K562 (cell line): ENCODE measurements at regions not wholly inside any gene's neighbourhood (a gene's known extent, or its start where the extent isn't known, plus 50 kb on each side); places are given as distances from the start of the nearest gene placed in this dataset.

Source experiments
- BRCA1 ChIP-seq, 2 experiments: fragments of 450-650 bp in 1 of 2; sonication (generic) in 1 of 2; formaldehyde crosslinking in 1 of 2; IDR thresholded peaks; 2 replicates each; pipeline versions ENCODE4 v1.5.0 to v1.6.1; 2017 to 2020; ENCODE audit warnings: mild to moderate bottlenecking in 1 of 2, missing genetic modification reagents in 1 of 2
- BRF1 ChIP-seq: IDR thresholded peaks from 3 replicates; pipeline ENCODE4 v1.6.1; 2011; ENCODE audit warnings: borderline replicate concordance, mild to moderate bottlenecking; ENCODE audit not compliant: insufficient read length; ENCODE audit errors: extremely low read depth
- CEBPB ChIP-seq: fragments of 450-650 bp; IDR thresholded peaks from 2 replicates; pipeline ENCODE4 v1.6.1; 2016; ENCODE audit warnings: missing genetic modification characterization, missing compliant biosample characterization
- CREM ChIP-seq: IDR thresholded peaks from 2 replicates; pipeline ENCODE4 v1.6.1; 2014; ENCODE audit warnings: antibody characterized with exemption, low read depth
- DDX20 ChIP-seq: fragments of 450-650 bp; IDR thresholded peaks from 2 replicates; pipeline ENCODE4 v1.6.1; 2016; ENCODE audit warnings: missing genetic modification characterization, low read depth, mild to moderate bottlenecking, missing compliant biosample characterization, moderate library complexity
- EGR1 ChIP-seq: fragments of 450-650 bp; conservative IDR thresholded peaks from 2 replicates; pipeline ENCODE4 v1.6.1; 2017; ENCODE audit warnings: mild to moderate bottlenecking
- ELK3 ChIP-seq: fragments of 450-650 bp; formaldehyde crosslinking; IDR thresholded peaks from 2 replicates; pipeline ENCODE4 v1.4.0; 2020; ENCODE audit warnings: mild to moderate bottlenecking
- GATAD2A ChIP-seq: fragments of 450-650 bp; IDR thresholded peaks from 2 replicates; pipeline ENCODE4 v1.6.1; 2017
- JUND ChIP-seq, 2 experiments: IDR thresholded peaks; 2 replicates in 1 of 2; 3 replicates in 1 of 2; pipeline ENCODE4 v1.6.1; 2011; ENCODE audit warnings: borderline replicate concordance in 2 of 2, low read depth in 2 of 2, low read length in 2 of 2, improper control_type of control experiment in 1 of 2, missing biosample characterization in 1 of 2, missing genetic modification characterization in 1 of 2, missing genetic modification reagents in 1 of 2
- LARP7 ChIP-seq: fragments of 450-650 bp; IDR thresholded peaks from 2 replicates; pipeline ENCODE4 v1.6.1; 2016
- NCOA2 ChIP-seq, 2 experiments: fragments of 450-650 bp; IDR thresholded peaks; 2 replicates each; pipeline ENCODE4 v1.6.1; 2018; ENCODE audit warnings: mild to moderate bottlenecking in 2 of 2, moderate library complexity in 1 of 2; ENCODE audit not compliant: partially characterized antibody in 2 of 2
- PATZ1 ChIP-seq: fragments of 250-450 bp; sonication (Bioruptor Pico); IDR thresholded peaks from 2 replicates; pipeline ENCODE4 v1.5.0; 2020; ENCODE audit warnings: mild to moderate bottlenecking, borderline replicate concordance
- PML ChIP-seq: IDR thresholded peaks from 2 replicates; pipeline ENCODE4 v1.6.1; 2012; ENCODE audit warnings: low read length, inconsistent platforms
- RBFOX2 ChIP-seq: fragments of 200-400 bp; formaldehyde crosslinking; IDR thresholded peaks from 2 replicates; pipeline ENCODE4 v1.6.1; 2017; ENCODE audit warnings: low read depth, mild to moderate bottlenecking, low read length, moderate library complexity
- SRSF1 ChIP-seq: fragments of 200-400 bp; formaldehyde crosslinking; IDR thresholded peaks from 2 replicates; pipeline ENCODE4 v1.6.1; 2017; ENCODE audit warnings: mild to moderate bottlenecking, low read depth, low read length, moderate library complexity
- SRSF3 ChIP-seq: fragments of 200-400 bp; formaldehyde crosslinking; IDR thresholded peaks from 2 replicates; pipeline ENCODE4 v1.6.1; 2016; ENCODE audit warnings: mild to moderate bottlenecking, low read length, moderate library complexity; ENCODE audit not compliant: insufficient read depth
- TARDBP ChIP-seq: fragments of 450-650 bp; IDR thresholded peaks from 2 replicates; pipeline ENCODE4 v1.6.1; 2016
- TEAD4 ChIP-seq, 2 experiments: sonication (generic) in 1 of 2; formaldehyde crosslinking in 1 of 2; IDR thresholded peaks; 2 replicates each; pipeline versions ENCODE4 v1.6.1 to v1.8.0; 2012 to 2022; ENCODE audit warnings: borderline replicate concordance in 1 of 2, inconsistent platforms in 1 of 2, low read length in 1 of 2, mild to moderate bottlenecking in 1 of 2, missing genetic modification reagents in 1 of 2
- ZBTB43 ChIP-seq: sonication (generic); formaldehyde crosslinking; IDR thresholded peaks from 2 replicates; pipeline ENCODE4 v1.8.0; 2023; ENCODE audit warnings: mild to moderate bottlenecking, missing genetic modification reagents
- ZC3H8 ChIP-seq: fragments of 450-650 bp; IDR thresholded peaks from 2 replicates; pipeline ENCODE4 v1.6.1; 2017
- ZFP36 ChIP-seq: fragments of 150-350 bp; IDR thresholded peaks from 2 replicates; pipeline ENCODE4 v1.6.1; 2018; ENCODE audit warnings: low read length, low read depth; ENCODE audit not compliant: partially characterized antibody
- ZNF212 ChIP-seq: fragments of 450-650 bp; formaldehyde crosslinking; IDR thresholded peaks from 2 replicates; pipeline ENCODE4 v1.4.0; 2020; ENCODE audit warnings: mild to moderate bottlenecking
- ZNF239 ChIP-seq: fragments of 250-450 bp; sonication (Bioruptor Pico); IDR thresholded peaks from 2 replicates; pipeline ENCODE4 v1.4.0; 2020; ENCODE audit warnings: mild to moderate bottlenecking
- ZNF507 ChIP-seq: conservative IDR thresholded peaks from 2 replicates; pipeline ENCODE4 v1.6.1; 2017; ENCODE audit warnings: missing genetic modification characterization, missing compliant biosample characterization
- ZNF551 ChIP-seq: fragments of 250-450 bp; sonication (Bioruptor Pico); IDR thresholded peaks from 2 replicates; pipeline ENCODE4 v1.5.0; 2021; ENCODE audit warnings: mild to moderate bottlenecking, moderate library complexity
- ZNF644 ChIP-seq: fragments of 200-800 bp; sonication (Bioruptor generic); IDR thresholded peaks from 2 replicates; pipeline ENCODE4 v1.6.1; 2016; ENCODE audit warnings: low read depth, missing genetic modification characterization, missing compliant biosample characterization
- ZNF778 ChIP-seq: fragments of 450-650 bp; formaldehyde crosslinking; IDR thresholded peaks from 2 replicates; pipeline ENCODE4 v1.4.0; 2020; ENCODE audit warnings: mild to moderate bottlenecking, moderate library complexity

- TF ChIP-seq SRSF3 (no peak), ZNF778 (CRISPR knock-in tag) (no peak), JUND (IDR thresholded peaks at IDR 0.05; ENCODE audit: borderline replicate concordance, low read depth, low read length) (0 out of 2 replicates have a peak, but pooled peaks have one; percentile 21), JUND (tag; IDR thresholded peaks at IDR 0.05; ENCODE audit: borderline replicate concordance, low read depth, low read length) (peak; percentile 52; the same call in 2 of the 3 replicates), ZBTB43 (CRISPR knock-in tag) (no peak), ZNF212 (CRISPR knock-in tag) (no peak), ZFP36 (no peak), LARP7 (no peak), ZNF239 (CRISPR knock-in tag) (peak; percentile 50; the same call in 1 of the 2 replicates), ELK3 (CRISPR knock-in tag) (no peak), RBFOX2 (no peak), ZNF551 (CRISPR knock-in tag) (no peak), ZNF644 (tag) (no peak; the same call in 1 of the 2 replicates), ZC3H8 (no peak), TARDBP (no peak), BRF1 (no peak), PML (peak; percentile 79), EGR1 (no peak), CEBPB (no peak), PATZ1 (CRISPR knock-in tag) (no peak), CREM (peak; percentile 48), NCOA2 (IDR thresholded peaks at IDR 0.05; ENCODE audit: partially characterized antibody in 2 of 2) (no peak), SRSF1 (no peak), BRCA1 (IDR thresholded peaks at IDR 0.05) (no peak), BRCA1 (CRISPR knock-in tag; IDR thresholded peaks at IDR 0.05) (no peak), DDX20 (no peak), ZNF507 (tag) (no peak), GATAD2A (no peak; the same call in 1 of the 2 replicates), TEAD4 (IDR thresholded peaks at IDR 0.05; ENCODE audit: low read length) (peak; percentile 89), TEAD4 (CRISPR knock-in tag; IDR thresholded peaks at IDR 0.05; ENCODE audit: borderline replicate concordance) (no peak)
Observed at GRCh38 chr7:106986450-106986977, 58.0 kb upstream of the PRKAR2B start (continued).
